Fibroblast of skin of back (primary cell): ENCODE measurements at regions not wholly inside any gene's neighbourhood (a gene's known extent, or its start where the extent isn't known, plus 50 kb on each side); places are given as distances from the start of the nearest gene placed in this dataset.

Source experiments
- DNase-seq: peaks from one replicate; pipeline ENCODE4 v3.0.0-alpha.2; 2013

DNA sequence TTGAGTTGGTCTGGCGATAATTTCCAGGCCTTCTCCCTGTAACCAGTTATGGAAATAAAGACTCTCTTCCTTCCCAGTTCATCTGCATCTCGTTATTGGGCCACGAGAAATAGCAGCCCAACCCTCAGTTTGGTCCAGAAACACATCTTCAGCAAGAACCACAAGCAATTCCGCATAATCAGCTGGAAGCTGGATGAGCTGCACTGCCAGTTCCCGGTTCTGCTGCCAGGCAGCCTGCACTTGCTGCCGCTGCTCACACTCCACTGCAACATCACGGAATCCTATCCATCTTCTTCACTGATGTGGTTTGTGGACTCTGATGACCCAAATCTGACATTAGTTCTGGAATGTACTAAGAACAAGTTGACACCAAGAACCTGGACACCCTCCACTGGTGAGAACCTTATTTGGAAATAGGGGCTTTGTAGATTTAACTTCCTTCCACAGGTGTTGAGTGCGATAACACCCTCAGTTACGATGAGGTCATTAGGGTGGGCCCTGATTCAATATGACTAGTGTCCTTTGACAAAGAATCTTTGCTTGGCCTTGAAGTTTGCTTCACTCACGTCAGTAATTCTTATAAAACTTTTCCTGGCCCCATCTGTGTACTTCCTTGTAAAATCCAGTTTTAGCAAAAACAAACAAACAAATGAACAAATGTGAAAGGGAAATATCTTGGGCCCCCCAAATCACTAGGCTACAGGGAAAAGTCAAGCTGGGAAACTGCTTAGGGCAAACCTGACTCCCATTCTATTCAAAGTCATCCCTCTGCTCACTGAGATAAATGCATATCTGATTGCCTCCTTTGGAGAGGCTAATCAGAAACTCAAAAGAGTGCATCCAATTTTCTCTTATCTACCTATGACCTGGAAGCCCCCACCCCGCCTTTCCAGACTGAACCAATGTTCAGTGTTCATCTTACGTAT, 221.9 kb upstream of the PROK2 start:
- DNase-seq: no peak

DNA sequence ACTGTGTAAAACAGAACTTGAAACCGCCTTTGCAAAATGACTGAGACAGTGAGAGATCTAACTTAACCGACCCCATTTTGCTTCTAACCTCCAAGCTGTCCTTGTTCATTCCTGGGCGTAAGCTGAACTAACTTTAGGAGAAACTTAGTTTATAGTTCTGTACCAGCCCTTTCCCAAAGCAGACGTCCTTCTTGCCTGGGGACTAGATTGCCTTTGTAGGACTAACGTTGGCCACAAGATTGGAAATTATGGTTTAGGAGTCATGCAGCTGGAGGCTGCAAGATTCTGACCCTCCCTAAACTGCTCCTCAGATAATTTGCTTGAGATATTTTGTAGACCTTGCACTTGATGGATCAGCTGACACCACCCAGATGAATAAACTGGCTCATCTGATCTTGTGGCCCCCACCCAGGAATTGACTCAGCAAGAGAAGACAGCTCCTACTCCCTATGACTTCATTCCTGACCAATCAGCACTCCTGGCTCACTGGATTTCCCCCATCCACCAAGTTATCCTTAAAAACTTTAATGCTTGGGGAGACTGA, 219.9 kb upstream of the PROK2 start:
- DNase-seq: peak; percentile 68

DNA sequence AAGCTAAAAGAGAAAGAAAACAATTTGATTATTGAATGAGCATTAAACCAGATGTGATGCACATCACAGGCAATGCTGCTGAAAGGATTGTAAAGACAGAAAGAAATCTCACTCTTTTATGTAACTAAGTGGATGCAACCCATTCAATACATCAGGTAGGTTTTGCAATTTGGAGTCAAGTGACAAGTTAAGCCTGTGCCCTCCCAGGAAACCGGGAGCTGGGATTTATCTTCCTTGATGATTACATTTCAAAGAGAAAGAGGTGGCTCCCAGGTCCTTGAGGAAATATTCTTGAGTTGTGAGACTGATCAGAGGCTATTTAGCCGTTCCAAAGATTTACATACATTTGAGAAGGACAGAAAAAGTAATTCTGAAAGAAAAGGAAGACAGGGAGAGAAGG, 219.0 kb upstream of the PROK2 start:
- DNase-seq: no peak

DNA sequence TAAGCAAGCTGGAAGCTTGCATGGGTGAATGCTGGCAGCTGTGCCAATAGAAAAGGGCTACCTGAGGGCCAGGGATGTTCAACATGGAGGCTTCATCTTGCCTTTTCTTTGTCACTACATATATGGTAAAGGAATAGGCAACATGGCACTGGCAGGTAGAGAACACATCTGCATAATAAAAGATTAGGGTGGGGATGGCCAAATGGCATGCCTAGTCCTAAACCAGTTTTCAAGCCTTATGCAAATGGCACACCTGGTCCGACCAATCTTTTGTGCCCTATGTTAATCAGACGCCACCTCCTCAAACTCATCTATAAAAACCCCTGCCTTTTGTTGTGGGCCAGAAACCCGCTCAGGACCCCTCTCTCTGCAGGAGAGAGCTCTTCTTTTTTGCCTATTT, 216.8 kb upstream of the PROK2 start:
- DNase-seq: no peak

DNA sequence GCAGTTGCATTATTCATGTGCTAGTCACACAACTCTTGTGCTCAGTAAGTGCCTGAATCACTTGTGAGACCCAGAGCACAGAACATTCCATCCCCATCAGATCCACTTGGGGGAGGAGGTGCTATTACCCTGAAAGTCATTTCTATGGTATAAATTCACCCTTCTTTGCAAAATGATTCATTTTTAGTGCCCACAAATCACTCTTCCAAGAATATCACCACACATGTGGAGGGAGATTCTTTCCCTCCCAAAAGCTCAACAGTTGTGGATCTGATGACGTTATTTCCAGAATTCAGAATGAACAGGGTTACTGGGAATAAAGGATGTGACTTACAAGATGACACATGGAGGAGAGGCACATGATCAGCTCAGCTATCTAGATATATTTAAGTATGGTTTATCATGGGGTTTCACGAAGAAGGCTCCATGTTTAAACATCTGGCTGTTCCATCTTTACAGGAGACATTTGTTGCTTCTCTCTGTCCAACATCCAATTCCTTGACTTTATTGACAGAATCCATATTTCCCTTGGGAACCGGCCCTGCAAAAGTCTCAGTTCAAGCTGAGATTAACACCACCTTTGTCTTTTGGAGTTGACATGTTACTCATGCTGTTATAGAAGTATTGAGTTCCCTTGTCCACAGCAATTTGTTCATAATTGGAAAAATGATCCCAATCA, 214.2 kb upstream of the PROK2 start:
- DNase-seq: peak; percentile 96

DNA sequence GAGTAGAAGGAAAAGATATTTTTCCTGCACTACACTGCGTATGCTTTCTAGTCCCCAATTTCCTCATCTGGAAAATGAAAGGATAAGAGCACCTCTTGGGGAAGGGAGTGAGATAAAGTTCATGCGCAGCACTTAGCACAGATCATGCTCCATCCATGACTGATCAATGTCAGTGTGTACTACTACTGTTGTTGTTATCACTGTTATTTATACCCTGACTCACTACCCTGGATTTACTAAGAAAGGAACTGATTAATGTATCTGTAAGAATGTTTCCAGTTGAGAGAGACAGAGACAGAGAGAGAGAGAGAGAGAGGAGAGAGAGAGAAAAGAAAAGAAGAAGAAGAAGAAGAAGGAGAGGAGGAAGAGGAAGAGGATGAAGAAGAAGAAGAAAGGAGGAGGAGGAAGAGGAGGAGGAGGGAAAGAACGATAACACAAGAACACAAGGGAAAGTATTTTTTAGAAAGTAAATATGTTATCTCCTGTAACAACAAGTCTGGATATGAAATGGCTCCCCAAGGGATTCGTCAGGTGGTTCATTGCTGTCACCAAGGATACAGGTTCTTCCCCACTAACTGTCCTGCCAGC, 212.2 kb upstream of the PROK2 start:
- DNase-seq: no peak

DNA sequence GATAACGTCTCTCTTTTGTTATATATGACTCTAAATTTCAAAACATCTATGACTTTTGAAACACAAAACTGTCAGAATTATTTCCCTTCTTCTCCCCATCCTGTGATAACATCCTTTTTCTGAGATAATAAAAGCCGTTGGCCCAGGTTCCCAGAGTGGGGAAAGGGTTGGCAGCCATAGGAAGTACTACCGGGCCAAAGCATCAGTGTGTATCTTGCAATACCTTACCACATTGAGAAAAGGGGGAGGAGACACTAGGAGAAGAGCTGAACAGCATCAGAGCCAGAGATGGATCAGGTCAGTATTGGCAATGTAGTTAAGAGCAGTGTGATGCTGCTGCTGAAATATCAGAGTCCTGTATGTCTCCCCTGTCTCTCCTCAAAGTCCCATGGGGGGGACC, 210.0 kb upstream of the PROK2 start:
- DNase-seq: no peak

DNA sequence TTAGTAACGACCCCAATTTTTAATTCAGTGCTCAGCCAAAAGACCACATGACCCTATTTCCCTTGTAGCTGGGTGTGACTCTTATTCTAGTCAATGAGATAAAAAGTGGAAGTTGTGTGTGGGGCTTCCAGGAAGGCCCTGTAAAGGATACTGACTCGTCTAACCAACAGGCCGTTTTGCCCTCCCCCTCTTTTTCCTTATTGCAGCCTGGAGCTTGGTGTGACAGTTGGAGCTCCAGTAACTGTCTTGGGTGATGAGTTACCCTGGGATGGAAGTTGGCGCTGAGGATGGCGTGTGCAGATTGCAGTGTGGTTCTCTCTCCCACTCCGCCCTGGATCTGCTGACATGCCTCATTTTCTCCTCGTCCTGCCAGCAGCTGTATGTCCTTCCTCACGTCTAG, 209.3 kb upstream of the PROK2 start:
- DNase-seq: no peak

DNA sequence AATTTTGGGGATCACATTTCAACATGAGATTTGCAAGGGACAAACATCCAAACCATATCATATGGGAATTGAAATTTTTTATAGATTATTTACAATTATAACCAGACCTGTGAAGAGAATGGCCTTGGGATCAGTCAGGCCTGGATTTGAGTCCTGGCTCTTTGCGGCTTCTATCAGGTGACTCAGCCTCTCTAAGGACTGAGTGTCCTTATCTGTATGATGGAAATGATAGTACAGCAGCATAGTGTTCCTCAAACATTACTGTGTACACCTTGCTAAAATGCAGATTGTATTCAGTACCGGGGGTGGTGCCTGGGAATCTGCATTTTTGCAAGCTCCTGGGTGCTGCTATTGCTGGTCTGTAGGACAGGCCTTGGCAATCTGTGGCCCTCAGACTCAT, 206.7 kb upstream of the PROK2 start:
- no peak for DNase-seq

DNA sequence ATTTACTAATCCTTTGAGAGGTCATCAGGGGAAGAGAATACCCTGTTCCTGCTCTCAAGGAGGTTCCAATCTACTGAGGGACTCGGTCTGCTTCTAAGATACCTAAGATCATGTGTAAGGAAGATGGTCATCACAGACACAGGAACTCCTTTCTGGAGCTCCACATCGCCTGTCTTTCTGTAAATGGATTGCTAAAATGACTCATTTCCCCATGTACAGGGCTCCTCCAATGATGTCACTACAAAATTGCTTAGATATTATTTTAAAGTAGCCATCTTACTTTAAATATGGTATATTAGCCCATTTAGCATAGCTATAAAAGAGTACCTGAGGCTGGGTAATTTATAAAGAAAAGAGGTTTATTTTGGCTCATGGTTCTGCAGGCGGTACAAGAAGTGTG, 206.1 kb upstream of the PROK2 start:
- no peak for DNase-seq

DNA sequence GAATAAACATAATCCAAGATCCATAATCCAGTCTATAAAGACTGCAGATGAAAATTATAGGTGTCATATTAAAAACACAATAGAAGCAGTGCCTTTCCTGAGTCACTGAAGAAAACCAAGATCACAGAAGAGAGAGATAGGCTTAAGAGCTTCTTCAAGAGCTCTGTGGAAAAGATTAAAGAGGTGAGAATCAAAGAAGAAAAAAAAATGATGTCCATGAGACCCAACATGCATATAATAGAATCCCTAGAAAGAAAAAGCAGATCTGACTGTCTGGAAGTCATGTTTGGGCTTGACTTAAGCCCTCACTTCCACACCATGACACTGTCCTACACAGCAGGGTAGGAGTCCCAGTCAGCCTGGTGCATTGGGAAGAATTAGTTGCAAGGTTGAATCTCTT, 205.6 kb upstream of the PROK2 start:
- no peak for DNase-seq

DNA sequence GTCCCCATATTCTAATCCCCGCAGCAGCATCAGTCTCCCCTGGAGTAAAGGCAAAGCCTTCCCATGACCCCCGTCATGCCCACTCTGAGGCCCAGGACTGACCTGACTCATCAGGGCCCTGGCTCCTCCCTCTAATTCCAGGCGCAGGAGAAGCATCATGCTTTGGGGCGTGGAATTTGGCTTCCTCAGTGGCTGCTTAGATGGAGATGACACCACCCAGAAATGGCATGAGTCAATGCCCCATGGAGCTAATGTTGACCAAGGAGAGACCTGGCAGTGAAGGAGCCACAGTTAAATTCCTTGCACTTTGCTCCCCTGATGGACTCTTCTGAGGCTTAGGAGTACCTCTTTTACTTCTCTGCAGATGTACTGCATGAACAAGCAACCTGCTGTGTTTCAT, 204.2 kb upstream of the PROK2 start:
- DNase-seq: peak; percentile 88

DNA sequence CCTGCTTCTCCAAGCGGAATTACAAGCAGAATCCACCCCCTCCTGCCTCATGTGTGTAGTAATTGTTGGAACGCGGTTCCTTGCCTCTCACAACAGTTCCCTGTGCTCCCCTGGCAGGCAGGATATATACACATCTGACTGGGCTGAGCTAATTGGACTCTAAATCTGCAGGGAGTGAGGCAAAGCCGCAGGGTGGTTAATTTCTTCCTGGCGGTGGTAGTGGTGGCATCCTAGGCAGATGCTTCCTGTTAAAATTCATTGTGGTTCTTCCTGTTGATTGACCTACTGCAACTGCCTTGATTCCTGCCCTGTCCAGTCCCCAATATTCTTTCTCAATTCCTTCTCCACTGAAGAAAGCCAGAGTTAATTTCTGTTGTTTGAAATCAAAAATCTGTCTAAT, 202.9 kb upstream of the PROK2 start:
- peak; percentile 55 for DNase-seq

DNA sequence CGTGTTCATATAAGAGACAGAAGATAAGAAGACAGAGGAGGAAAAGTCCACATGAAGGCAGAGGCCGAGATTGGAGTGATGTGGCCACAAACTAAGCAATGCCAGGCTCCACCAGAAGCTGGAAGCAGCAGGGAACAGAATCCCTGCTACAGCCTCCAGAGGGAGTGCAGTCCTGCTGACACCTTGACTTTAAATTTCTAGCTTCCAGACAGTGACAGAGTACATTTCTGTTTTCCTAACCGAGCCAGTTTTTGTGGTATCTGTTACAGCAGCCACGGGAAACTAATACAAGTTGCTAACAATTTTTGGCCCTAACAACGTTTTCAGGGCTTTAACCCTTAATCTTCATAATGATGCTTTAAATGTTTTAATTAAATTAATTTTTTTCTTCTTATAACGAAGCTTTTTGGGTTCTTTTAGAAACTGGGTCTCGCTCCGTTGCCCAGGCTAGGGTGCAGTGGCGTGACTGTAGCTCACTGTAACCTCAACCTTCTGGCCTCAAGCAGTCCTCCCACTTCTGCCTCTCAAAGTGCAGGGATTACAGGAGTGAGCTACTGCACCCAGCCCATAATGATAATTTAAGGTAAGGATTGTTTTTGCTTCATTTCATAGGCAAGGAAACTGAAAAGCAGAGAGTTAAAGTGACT, 202.3 kb upstream of the PROK2 start:
- peak; percentile 25 for DNase-seq

DNA sequence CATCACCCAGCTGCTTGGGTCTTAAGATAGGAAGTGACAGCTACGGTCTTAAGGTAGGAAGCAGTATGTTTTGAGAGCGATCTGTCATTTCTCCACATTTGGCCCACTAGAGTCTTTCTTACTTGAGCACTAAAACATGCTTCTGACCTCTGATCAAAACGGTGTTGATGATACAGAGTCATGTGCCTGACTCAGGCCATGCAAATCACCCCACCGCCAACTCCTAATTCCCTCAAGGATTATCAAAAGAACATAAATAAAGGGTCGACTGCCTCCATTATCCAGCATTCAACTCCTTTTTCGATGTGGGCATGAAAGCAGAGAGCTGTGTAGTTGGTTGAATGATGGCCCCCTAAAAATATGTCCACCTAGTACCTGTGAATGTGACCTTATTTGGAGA, 201.7 kb upstream of the PROK2 start:
- no peak for DNase-seq

DNA sequence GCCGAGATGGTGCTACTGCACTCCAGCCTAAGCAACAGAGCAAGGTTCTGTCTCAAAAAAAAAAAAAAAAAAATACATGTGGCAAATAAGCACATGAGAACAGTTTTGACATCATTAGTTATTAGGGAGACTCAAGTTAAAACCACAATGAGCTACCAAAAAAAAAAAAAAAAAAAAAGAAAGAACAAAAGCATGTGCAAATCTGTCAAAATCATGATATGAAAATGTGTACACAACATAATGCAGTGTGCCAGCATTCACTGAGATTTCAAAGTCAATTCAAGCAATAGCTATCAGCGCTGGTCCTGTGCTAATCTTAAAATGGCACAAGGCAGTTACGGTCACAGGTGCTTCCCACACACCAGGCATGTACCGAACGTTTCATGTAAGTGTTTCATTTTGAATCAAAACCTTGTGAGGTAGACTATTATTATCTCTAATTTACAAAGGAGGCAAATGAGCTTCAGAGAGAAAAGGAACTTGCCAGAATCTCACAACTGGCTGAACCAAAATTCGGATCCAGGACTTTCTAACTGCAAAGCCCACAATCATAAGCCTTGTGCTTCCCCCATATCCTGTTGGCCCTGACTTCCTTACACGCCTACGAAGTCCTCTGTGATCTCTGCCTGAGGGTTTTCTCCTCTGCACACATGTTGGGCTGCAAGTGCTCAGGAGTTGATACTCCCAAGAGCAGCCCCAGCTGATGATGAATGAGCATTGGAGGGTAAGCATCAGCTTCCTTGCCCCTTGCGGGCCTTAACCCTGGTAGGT, 200.1 kb upstream of the PROK2 start:
- DNase-seq: no peak

DNA sequence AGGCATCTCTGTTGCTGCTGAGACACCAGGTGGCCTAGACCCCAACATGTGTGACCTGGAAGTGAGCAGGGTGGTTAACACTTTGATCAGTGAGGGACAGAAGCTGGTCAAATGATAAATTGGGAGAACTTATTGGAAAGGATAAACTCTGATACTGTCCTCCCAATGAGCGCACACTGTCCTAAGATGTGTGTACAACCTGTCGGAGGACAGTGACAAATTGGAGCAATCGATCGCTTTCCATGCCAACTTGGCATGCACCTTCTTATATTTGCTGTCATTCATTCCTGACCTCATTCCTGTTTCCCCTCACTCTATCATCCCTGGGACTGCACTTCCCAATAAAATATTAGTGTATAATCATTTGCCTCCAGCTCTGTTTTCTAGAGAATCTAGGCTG, 198.7 kb upstream of the PROK2 start:
- DNase-seq: no peak

DNA sequence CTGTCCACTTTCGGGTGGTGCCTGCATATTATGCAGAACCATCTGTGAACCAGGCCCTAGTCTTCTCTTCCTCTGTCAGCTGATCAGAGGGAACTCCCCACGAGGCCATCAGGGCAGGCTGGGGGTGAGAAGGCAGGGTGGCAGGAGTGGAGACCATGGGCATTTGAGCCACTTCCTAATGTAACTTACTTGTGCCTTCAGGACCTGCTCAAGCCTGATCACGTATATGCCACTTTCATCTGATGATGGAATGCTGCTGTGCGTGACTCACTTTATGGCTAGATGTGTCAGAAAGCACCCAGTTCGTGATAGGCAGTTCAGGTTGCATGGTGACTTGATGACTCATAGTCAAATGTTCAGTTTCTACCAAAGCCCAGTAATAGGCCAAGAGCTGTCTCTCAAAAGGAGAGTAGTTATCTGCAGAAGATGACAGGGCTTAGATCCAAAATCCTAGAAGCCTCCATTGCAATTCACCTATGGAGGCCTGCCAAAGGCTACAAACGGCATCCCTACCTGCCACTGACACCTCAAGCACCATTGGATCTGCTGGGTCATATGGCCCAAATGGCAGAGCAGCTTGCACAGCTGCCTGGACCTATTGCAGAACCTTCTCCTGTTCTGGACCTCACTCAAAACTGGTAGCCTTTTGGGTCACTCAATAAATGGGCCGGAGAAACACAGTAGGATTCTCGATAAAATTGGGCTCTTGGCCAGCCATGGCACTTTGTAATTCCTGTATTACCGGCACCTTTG, 197.7 kb upstream of the PROK2 start:
- peak; percentile 91 for DNase-seq

DNA sequence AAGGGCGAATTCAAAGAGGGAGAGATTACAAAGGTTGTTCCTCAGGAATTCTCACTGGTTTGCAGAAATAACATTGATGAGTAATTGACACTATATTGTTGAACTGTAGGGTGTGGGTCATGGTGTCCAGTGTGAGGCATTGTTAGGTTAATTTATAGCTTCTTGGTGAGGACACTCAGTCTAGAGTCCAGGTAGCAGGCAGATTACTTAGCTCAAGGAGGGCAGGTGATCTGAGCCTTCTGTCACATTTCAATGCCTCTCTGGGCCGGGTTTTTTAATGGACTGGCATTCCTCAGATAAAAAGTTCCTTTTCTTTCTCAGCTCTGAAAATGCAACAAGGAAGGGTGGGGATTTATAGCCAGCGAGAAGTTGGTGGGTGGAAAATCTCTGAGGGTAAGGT, 194.2 kb upstream of the PROK2 start:
- DNase-seq: no peak

DNA sequence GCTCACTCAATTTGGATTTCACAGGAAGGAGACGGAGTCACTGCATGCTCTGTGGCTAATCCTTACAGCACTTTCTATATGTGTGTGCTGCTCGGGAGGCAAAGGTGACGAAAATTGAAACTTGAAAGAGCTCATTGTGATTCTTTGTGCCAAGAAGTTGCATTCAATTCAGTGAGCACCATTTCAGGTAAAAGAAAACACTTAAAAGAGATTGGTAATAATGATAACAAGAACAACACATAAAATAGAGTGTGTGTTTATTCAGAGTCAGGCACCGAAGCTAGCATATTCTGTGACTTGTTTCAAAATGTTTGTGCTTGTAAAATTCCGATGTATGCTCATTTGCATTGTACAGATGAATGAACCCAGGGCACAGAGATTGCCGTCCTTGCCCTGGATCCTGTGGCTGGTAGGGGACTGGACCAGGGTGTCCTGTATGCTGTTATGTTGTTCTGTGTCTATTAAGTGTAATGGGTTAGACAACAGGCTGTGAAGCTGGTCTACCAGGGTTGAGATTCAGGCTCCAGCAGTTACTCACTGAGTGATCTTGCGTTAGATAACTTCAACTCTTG, 193.3 kb upstream of the PROK2 start:
- DNase-seq: no peak

DNA sequence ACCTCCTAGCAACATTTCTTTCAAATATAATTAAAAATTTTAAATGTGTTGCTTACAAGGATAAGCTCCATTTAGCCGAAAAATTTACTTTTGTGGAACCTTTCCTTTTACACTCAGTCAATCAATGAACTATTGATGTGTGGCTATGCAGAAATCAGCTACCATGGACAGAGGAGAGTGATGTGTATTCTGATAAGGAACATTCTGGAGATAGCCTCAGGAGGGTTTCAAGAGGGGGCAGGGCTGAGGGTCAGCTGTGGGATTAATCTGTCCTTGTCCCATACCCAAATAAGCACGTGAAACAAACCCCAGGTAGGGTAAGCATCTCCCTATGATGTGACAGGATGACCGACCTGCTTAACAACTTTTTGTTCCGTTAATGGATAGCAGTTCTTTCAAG, 192.6 kb upstream of the PROK2 start:
- no peak for DNase-seq
